Heart left ventricle (tissue), 13 donors: ENCODE measurements at regions not wholly inside any gene's neighbourhood (a gene's known extent, or its start where the extent isn't known, plus 50 kb on each side); places are given as distances from the start of the nearest gene placed in this dataset.

Source experiments
- POLR2A ChIP-seq, 2 donors: fragments of 450-650 bp; IDR thresholded peaks; one replicate each; pipeline ENCODE4 v1.6.1; 2017; ENCODE audit warnings: antibody characterized with exemption in 2 of 2, mild to moderate bottlenecking in 2 of 2, moderate library complexity in 2 of 2
- TF ChIP-seq, protein P1 (sequence below), 12 donors: fragments of 200-600 bp; sonication (generic) in 4 of 12; IDR thresholded peaks; one replicate each; pipeline versions ENCODE4 v1.5.0 to v1.8.0; 2018 to 2022; ENCODE audit warnings: antibody characterized with exemption in 12 of 12, mild to moderate bottlenecking in 5 of 12
- donor health status: ischemic (EF 13 %, LVEDD 7.1; RV severe dilation, severe dysfunction).
- donor health status: DM: no; HTN: yes; CAD: no.
- donor health status: DM: no; HTN: no; CAD: no.
- donor health status: ischemic (EF 25% LVEDD 6.9; RV normal size, moderate dysfunction).
- donor health status: ischemic (EF 25% LVEDD 5.7; RV mildly dilated, moderate dysfunction).
- donor health status: ischemic (EF 35%, LVEDD 5.7; RV mildly dilated, moderate dysfunction).
- donor health status: nonischemic (EF 11% LVEDD 7.7; RV severe dilation, severe dysfunction).
- donor health status: DM: yes; HTN: yes; CAD: no.
- donor health status: PGD.
- donor health status: ischemic (EF 29% LVEDD 5.4; RV normal size, mild dysfunction).
- donor health status: nonischemic (EF 23%, LVEDD 6.1; RV moderate dilation, normal function).

GRCh38 chr11:131218542-131218941 is 151.9 kb upstream of the NTM start:
- TF ChIP-seq POLR2A (IDR thresholded peaks at IDR 0.05) = no peak
- TF ChIP-seq, protein P1, sequence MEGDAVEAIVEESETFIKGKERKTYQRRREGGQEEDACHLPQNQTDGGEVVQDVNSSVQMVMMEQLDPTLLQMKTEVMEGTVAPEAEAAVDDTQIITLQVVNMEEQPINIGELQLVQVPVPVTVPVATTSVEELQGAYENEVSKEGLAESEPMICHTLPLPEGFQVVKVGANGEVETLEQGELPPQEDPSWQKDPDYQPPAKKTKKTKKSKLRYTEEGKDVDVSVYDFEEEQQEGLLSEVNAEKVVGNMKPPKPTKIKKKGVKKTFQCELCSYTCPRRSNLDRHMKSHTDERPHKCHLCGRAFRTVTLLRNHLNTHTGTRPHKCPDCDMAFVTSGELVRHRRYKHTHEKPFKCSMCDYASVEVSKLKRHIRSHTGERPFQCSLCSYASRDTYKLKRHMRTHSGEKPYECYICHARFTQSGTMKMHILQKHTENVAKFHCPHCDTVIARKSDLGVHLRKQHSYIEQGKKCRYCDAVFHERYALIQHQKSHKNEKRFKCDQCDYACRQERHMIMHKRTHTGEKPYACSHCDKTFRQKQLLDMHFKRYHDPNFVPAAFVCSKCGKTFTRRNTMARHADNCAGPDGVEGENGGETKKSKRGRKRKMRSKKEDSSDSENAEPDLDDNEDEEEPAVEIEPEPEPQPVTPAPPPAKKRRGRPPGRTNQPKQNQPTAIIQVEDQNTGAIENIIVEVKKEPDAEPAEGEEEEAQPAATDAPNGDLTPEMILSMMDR (IDR thresholded peaks at IDR 0.05) = no peak
